Small intestine (tissue), 7 donors: ENCODE measurements at regions not wholly inside any gene's neighbourhood (a gene's known extent, or its start where the extent isn't known, plus 50 kb on each side); places are given as distances from the start of the nearest gene placed in this dataset.

Experiments used
- DNase-seq, 2 donors: peaks; one replicate each; pipeline versions ENCODE4 v3.0.0 to v3.0.0-alpha.2; 2013
- FAIRE-seq: peaks from 2 replicates; lab custom pipeline; 2012; peaks lifted over from hg19 to GRCh38; lab: Jason Lieb, UNC
- H3K27ac ChIP-seq, 3 donors: one replicate each; pipeline ENCODE4 v1.5.1; 2013; ENCODE audit warnings: low read length in 2 of 3, mild to moderate bottlenecking in 2 of 3, control low read depth in 1 of 3, inconsistent platforms in 1 of 3, low read depth in 1 of 3, moderate library complexity in 1 of 3
- H3K27me3 ChIP-seq, 3 donors: one replicate each; pipeline ENCODE4 v1.6.1; 2013; ENCODE audit warnings: low read length in 3 of 3, inconsistent platforms in 1 of 3; ENCODE audit not compliant: control insufficient read depth in 3 of 3, insufficient read depth in 3 of 3
- H3K36me3 ChIP-seq, 3 donors: one replicate each; pipeline ENCODE4 v1.6.1; 2013; ENCODE audit warnings: low read length in 3 of 3, inconsistent platforms in 1 of 3, low read depth in 1 of 3, mild to moderate bottlenecking in 1 of 3, moderate library complexity in 1 of 3; ENCODE audit not compliant: control insufficient read depth in 3 of 3, insufficient read depth in 2 of 3
- H3K4me1 ChIP-seq, 3 donors: one replicate each; pipeline ENCODE4 v1.6.1; 2013; ENCODE audit warnings: low read length in 2 of 3, inconsistent platforms in 1 of 3, low read depth in 1 of 3, mild to moderate bottlenecking in 1 of 3, moderate library complexity in 1 of 3; ENCODE audit not compliant: control insufficient read depth in 3 of 3, insufficient read depth in 2 of 3
- H3K4me3 ChIP-seq, 3 donors: one replicate each; pipeline ENCODE4 v1.5.1; 2013; ENCODE audit warnings: low read length in 3 of 3, control low read depth in 1 of 3, inconsistent platforms in 1 of 3, low read depth in 1 of 3, mild to moderate bottlenecking in 1 of 3, moderate library complexity in 1 of 3
- H3K9me3 ChIP-seq, 2 donors: one replicate each; pipeline ENCODE4 v1.6.1; 2013; ENCODE audit warnings: low read depth in 1 of 2, low read length in 1 of 2; ENCODE audit not compliant: control insufficient read depth in 2 of 2, insufficient read depth in 1 of 2
- WGBS, 3 donors: extraction: QIAGEN DNeasy Blood & Tissue Kit; methylation state at CpG; one replicate each; pipeline ENCODE4 v1.1.7; 2013; 5-methylcytosine and 5-hydroxymethylcytosine counted together
- donor health status: healthy with polysubstance abuse.
- donor health status: control.
- donor health status: control.
- donor health status: Bipolar disorder and iron deficiency.
- donor health status: healthy.

- no peaks in the 10 kb centered on the region for H3K9me3 ChIP-seq
- H3K36me3 ChIP-seq = no peaks in the 10 kb centered on the region
These were observed 374.8 kb downstream of the OTUD1 start for GRCh38 chr10:23813687-23814086.

GRCh38 chr10:23818484-23818883 is 379.6 kb downstream of the OTUD1 start:
- no peak for FAIRE-seq

More at GRCh38 chr10:23813687-23814086, 374.8 kb downstream of the OTUD1 start:
- H3K27me3 ChIP-seq = no peaks in the 10 kb centered on the region
- DNase-seq (no peak), FAIRE-seq (no peak)
- no peak overlapping the region for H3K27ac ChIP-seq
- WGBS, 3 donors = 59 to 87% (median 70%) methylated on average over 3 of the region's 3 CpGs
- no peak overlapping the region for H3K4me3 ChIP-seq
- no peaks in the 10 kb centered on the region for H3K4me1 ChIP-seq

DNA sequence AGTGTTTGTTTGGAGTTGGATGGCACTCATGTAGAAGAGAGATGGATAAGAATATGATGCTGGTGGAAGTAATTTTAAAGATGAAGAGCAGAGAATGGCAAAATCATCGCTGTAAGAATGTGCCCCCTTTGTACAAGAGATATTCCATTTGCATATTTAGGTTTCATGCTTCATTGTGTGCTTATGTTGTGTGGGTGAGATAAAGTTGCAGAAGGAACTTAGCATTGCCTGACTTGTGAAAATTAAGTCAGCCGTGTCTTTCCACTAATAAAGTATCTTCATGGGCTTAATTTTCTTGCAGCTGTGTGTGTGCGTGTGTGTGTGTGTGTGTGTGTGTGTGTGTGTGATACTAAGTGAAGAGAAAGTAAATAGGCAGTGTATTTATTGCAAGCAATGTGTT is 381.9 kb downstream of the OTUD1 start:
- Histone ChIP-seq H3K27ac (no peak overlapping the region), H3K4me1 (no peaks in the 10 kb centered on the region), H3K27me3 (no peaks in the 10 kb centered on the region), H3K4me3 (no peak overlapping the region), H3K36me3 (no peaks in the 10 kb centered on the region), H3K9me3 (no peaks in the 10 kb centered on the region)
- WGBS, 3 donors = 72 to 79% (median 78%) methylated on average over 3 of the region's 3 CpGs
- FAIRE-seq (no peak), DNase-seq (no peak)

More at GRCh38 chr10:23818484-23818883, 379.6 kb downstream of the OTUD1 start:
- no peak overlapping the region for H3K4me3 ChIP-seq
- WGBS, 3 donors = 42 to 47% (median 42%) methylated on average over 3 of the region's 3 CpGs
- no peaks in the 10 kb centered on the region for H3K36me3 ChIP-seq
- no peak for DNase-seq
- H3K4me1 ChIP-seq = no peaks in the 10 kb centered on the region
- no peaks in the 10 kb centered on the region for H3K27me3 ChIP-seq
- H3K27ac ChIP-seq = no peak overlapping the region
- H3K9me3 ChIP-seq = no peaks in the 10 kb centered on the region

DNA sequence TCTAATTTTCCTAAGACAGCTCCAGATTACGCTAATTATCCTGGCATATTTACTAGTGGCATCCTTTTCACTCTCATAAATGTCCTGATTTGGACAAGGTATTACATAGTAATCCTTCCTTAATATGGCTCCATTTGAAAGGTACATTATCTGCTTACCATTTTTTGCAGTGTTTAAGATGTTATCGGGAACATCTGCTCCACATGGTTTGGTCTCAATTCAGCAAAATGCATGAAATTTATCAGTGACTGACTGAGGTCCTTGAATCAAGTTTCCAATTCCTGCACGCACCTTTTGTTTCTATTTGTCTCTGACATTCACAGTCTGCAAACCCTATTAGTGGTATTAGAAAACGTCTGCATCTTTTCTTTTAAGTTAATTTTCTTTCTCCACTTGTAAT is 384.1 kb upstream of the KIAA1217 start:
- H3K4me1 ChIP-seq = no peaks in the 10 kb centered on the region
- H3K9me3 ChIP-seq = no peaks in the 10 kb centered on the region
- 67 to 81% (median 78%) methylated on average over 4 of the region's 4 CpGs for WGBS, 3 donors
- H3K27ac ChIP-seq = no peak overlapping the region
- no peak for DNase-seq
- H3K27me3 ChIP-seq = no peaks in the 10 kb centered on the region
- H3K36me3 ChIP-seq = no peaks in the 10 kb centered on the region
- H3K4me3 ChIP-seq = no peak overlapping the region
- no peak for FAIRE-seq

DNA sequence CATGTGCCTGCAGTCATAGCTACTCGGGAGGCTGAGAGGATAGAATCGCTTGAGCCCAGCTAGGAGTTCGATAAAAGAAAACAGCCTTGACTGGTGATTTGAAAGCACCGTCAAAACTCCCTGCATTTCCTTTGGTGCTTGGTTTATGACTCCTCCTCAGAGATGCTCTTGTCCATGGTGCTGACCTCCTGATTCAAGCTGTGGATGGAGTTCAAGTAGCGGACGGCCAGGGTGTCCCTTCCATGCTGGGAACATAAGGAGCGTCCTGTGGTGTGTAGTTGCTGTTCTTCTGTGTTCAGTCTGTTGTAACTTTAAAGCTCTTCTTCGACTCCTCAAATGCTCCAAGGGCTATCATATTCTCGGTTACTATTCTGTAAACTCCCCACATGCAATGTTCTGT is 382.5 kb upstream of the KIAA1217 start:
- DNase-seq = peak in 1 of 2 donors; percentile 52
- Histone ChIP-seq H3K4me1 (no peaks in the 10 kb centered on the region), H3K27me3 (no peaks in the 10 kb centered on the region), H3K27ac (no peak overlapping the region), H3K36me3 (no peaks in the 10 kb centered on the region), H3K9me3 (no peaks in the 10 kb centered on the region), H3K4me3 (no peak overlapping the region)
- WGBS, 3 donors = 31 to 36% (median 35%) methylated on average over 9 of the region's 9 CpGs
- no peak for FAIRE-seq

GRCh38 chr10:23829556-23829955 is 379.4 kb upstream of the KIAA1217 start:
- WGBS, 3 donors = 54 to 67% (median 57%) methylated on average over 2 of the region's 2 CpGs
- no peaks in the 10 kb centered on the region for H3K9me3 ChIP-seq
- no peak for FAIRE-seq
- no peak for DNase-seq
- no peak overlapping the region for H3K4me3 ChIP-seq
- H3K27ac ChIP-seq = no peak overlapping the region
- no peaks in the 10 kb centered on the region for H3K4me1 ChIP-seq
- H3K27me3 ChIP-seq = no peaks in the 10 kb centered on the region
- no peaks in the 10 kb centered on the region for H3K36me3 ChIP-seq

DNA sequence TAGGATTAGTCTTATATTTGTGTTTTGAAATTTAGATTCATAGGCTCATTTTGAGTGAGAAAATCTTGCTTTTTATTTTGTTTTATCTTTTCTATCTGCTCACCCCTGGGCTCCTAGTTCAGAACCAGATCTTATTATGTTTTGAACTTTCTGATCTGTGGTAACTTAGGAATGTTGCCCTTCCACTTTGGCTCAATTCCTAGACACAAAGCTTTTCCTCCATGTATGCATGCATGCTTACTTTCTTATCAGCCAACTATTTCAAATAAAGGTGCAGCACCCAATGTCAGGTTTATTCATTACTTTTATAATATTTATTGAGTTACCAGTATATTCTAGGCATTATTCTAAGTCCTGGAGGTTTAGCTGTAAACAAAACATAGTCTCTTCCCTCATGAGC is 374.8 kb upstream of the KIAA1217 start:
- H3K27me3 ChIP-seq = no peaks in the 10 kb centered on the region
- H3K9me3 ChIP-seq = no peaks in the 10 kb centered on the region
- no peak overlapping the region for H3K27ac ChIP-seq
- DNase-seq = no peak
- no peaks in the 10 kb centered on the region for H3K4me1 ChIP-seq
- no peak overlapping the region for H3K4me3 ChIP-seq
- H3K36me3 ChIP-seq = no peaks in the 10 kb centered on the region
- FAIRE-seq = no peak

DNA sequence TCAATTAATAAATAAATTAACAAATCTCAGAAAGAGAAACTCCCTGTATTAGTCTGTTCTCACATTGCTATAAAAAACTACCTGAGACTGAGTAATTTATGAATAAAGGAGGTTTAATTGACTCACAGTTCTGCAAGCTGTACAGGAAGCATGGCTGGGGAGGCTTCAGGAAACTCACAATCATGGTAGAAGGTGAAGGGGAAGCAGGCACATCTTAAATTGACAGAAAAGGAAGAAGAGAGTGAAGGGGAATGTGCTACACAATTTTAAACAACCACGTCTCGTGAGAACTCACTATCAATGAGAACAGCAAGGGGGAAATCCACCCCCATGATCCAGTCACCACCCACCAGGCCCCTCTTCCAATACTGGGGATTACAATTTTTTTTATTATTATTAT is 358.3 kb upstream of the KIAA1217 start:
- H3K9me3 ChIP-seq = no peaks in the 10 kb centered on the region
- FAIRE-seq (no peak), DNase-seq (no peak)
- no peaks in the 10 kb centered on the region for H3K4me1 ChIP-seq
- no peak overlapping the region for H3K4me3 ChIP-seq
- H3K27ac ChIP-seq = no peak overlapping the region
- WGBS, 3 donors = 66 to 90% (median 80%) methylated on average over 2 of the region's 2 CpGs
- H3K27me3 ChIP-seq = no peaks in the 10 kb centered on the region
- H3K36me3 ChIP-seq = no peaks in the 10 kb centered on the region

- Histone ChIP-seq H3K36me3 (no peaks in the 10 kb centered on the region), H3K27ac (no peak overlapping the region), H3K9me3 (no peaks in the 10 kb centered on the region), H3K27me3 (no peaks in the 10 kb centered on the region), H3K4me1 (no peaks in the 10 kb centered on the region), H3K4me3 (no peak overlapping the region)
- DNase-seq = no peak
- FAIRE-seq = no peak
- 59 to 84% (median 60%) methylated on average over 1 of the region's 1 CpG for WGBS, 3 donors
These were observed 349.3 kb upstream of the KIAA1217 start for GRCh38 chr10:23859598-23859997.
